ENCODE measurements at regions not wholly inside any gene's neighbourhood (a gene's known extent, or its start where the extent isn't known, plus 50 kb on each side); places are given as distances from the start of the nearest gene placed in this dataset.
A peak's percentile ranks its signal among the peaks of the same experiment; 100 is the strongest.

- ATAC-seq (peak in 2 of 8 donors; percentile 44 to 55), DNase-seq (no peak)
These were observed 128.7 kb upstream of the BMP4 start for GRCh38 chr14:54085232-54085761.

GRCh38 chr14:54085841-54086240 lies 129.2 kb upstream of the BMP4 start:
- H3K27ac ChIP-seq: peak overlapping the region in 2 of 10 donors; percentile 33 to 47
- H3K27me3 ChIP-seq: no peaks in the 10 kb centered on the region
- 68 to 69% methylated on average over 4 of the region's 4 CpGs for WGBS, 2 donors
- peaks cover 0 to 3% (median under 1%) of the 10 kb centered on the region in 11 donors for H3K9me3 ChIP-seq
- H3K4me1 ChIP-seq: peaks cover 0 to 6% (median 0%) of the 10 kb centered on the region in 9 donors
- DNase-seq (no peak), ATAC-seq (no peak)
- H3K36me3 ChIP-seq: no peaks in the 10 kb centered on the region
- H3K4me3 ChIP-seq: no peak overlapping the region
- intact Hi-C loops (cut with DNase I): no loop called here
- TF ChIP-seq CTCF (IDR thresholded peaks at IDR 0.05): no peak

More at GRCh38 chr14:54085232-54085761, 128.7 kb upstream of the BMP4 start:
- H3K4me1 ChIP-seq: peaks cover 0 to 6% (median 0%) of the 10 kb centered on the region in 9 donors
- H3K36me3 ChIP-seq: no peaks in the 10 kb centered on the region
- intact Hi-C loops (cut with DNase I): no loop called here
- peaks cover 0 to 1% (median 0%) of the 10 kb centered on the region in 11 donors for H3K9me3 ChIP-seq
- TF ChIP-seq CTCF (IDR thresholded peaks at IDR 0.05): no peak
- peak overlapping the region in 2 of 10 donors; percentile 6 to 33 for H3K27ac ChIP-seq
- H3K27me3 ChIP-seq: no peaks in the 10 kb centered on the region
- H3K4me3 ChIP-seq: no peak overlapping the region

GRCh38 chr14:54086767-54087166 lies 130.1 kb upstream of the BMP4 start:
- ATAC-seq (no peak), DNase-seq (no peak)
- Histone ChIP-seq H3K4me1 (peaks cover 0 to 6% (median 0%) of the 10 kb centered on the region in 9 donors), H3K27ac (peak overlapping the region in 2 of 10 donors; percentile 43 to 47), H3K9me3 (peaks cover 0 to 13% (median 4%) of the 10 kb centered on the region in 11 donors), H3K27me3 (no peaks in the 10 kb centered on the region), H3K36me3 (no peaks in the 10 kb centered on the region), H3K4me3 (no peak overlapping the region)
- TF ChIP-seq CTCF (IDR thresholded peaks at IDR 0.05): no peak
- WGBS, 2 donors: 91 to 92% methylated on average over 7 of the region's 7 CpGs
- intact Hi-C loops (cut with DNase I): no loop called here

GRCh38 chr14:54087376-54087775 lies 130.8 kb upstream of the BMP4 start:
- 43 to 57% methylated on average over 4 of the region's 4 CpGs for WGBS, 2 donors
- no peak for DNase-seq
- H3K4me1 ChIP-seq: peaks cover 0 to 6% (median 0%) of the 10 kb centered on the region in 9 donors
- peaks cover 0 to 19% (median 5%) of the 10 kb centered on the region in 11 donors for H3K9me3 ChIP-seq
- H3K27ac ChIP-seq: peak overlapping the region in 3 of 10 donors; percentile 29 to 47 (median 43)
- TF ChIP-seq CTCF (IDR thresholded peaks at IDR 0.05): no peak
- ATAC-seq: peak in 1 of 8 donors; percentile 28
- H3K27me3 ChIP-seq: no peaks in the 10 kb centered on the region
- intact Hi-C loops (cut with DNase I): no loop called here
- H3K36me3 ChIP-seq: no peaks in the 10 kb centered on the region
- no peak overlapping the region for H3K4me3 ChIP-seq

Measured in heart right ventricle (tissue), 16 donors.